ENCODE measurements at regions not wholly inside any gene's neighbourhood (a gene's known extent, or its start where the extent isn't known, plus 50 kb on each side); places are given as distances from the start of the nearest gene placed in this dataset.
"Not testable (repeated sequence)": the region's sequence is repeated elsewhere in the genome, so short reads cannot be mapped to it uniquely, and the experiment has no call there.

GRCh38 chr1:103448560-103448959 lies 76.9 kb upstream of the RNPC3 start:
- Histone ChIP-seq H3K27ac (ENCODE audit: low read depth, low read length) (no peak overlapping the region), H3F3A (ENCODE audit: control insufficient read depth, insufficient read depth) (no peaks in the 10 kb centered on the region), H3K4me1 (ENCODE audit: control insufficient read depth, low read length) (no peaks in the 10 kb centered on the region), H3K9me2 (replicated peaks; ENCODE audit: control insufficient read depth, low read length) (no peaks in the 10 kb centered on the region), H3K36me3 (ENCODE audit: control insufficient read depth, low read length) (no peaks in the 10 kb centered on the region), H3K9me3 (ENCODE audit: control insufficient read depth, insufficient read depth, low read length) (no peaks in the 10 kb centered on the region), H3K79me2 (ENCODE audit: control insufficient read depth, low read length) (no peaks in the 10 kb centered on the region), H3K4me2 (ENCODE audit: low read length) (no peak overlapping the region), H3K27me3 (ENCODE audit: control insufficient read depth, low read length) (no peaks in the 10 kb centered on the region), H4K20me1 (ENCODE audit: control insufficient read depth, insufficient read depth, low read depth, low read length) (no peaks in the 10 kb centered on the region), H3K4me3 (ENCODE audit: low read length) (no peak overlapping the region)
- TF ChIP-seq CTCF (IDR thresholded peaks at IDR 0.05; ENCODE audit: low read depth, low read length, poor library complexity, severe bottlenecking) (no peak), EZH2phosphoT487 (IDR thresholded peaks at IDR 0.05; ENCODE audit: borderline replicate concordance, low read length) (no peak)

GRCh38 chr1:103447471-103447870 lies 78.0 kb upstream of the RNPC3 start:
- no peak overlapping the region for H3K4me3 ChIP-seq (ENCODE audit: low read length)
- no peaks in the 10 kb centered on the region for H3K36me3 ChIP-seq (ENCODE audit: control insufficient read depth, low read length)
- no peak for TF ChIP-seq CTCF (IDR thresholded peaks at IDR 0.05; ENCODE audit: low read depth, low read length, poor library complexity, severe bottlenecking)
- TF ChIP-seq EZH2phosphoT487 (IDR thresholded peaks at IDR 0.05; ENCODE audit: borderline replicate concordance, low read length) = no peak
- H3K9me3 ChIP-seq (ENCODE audit: control insufficient read depth, insufficient read depth, low read length) = no peaks in the 10 kb centered on the region
- no peaks in the 10 kb centered on the region for H3K4me1 ChIP-seq (ENCODE audit: control insufficient read depth, low read length)
- no peak overlapping the region for H3K4me2 ChIP-seq (ENCODE audit: low read length)
- H3K79me2 ChIP-seq (ENCODE audit: control insufficient read depth, low read length) = no peaks in the 10 kb centered on the region
- H3K9me2 ChIP-seq (replicated peaks; ENCODE audit: control insufficient read depth, low read length) = no peaks in the 10 kb centered on the region
- no peaks in the 10 kb centered on the region for H3F3A ChIP-seq (ENCODE audit: control insufficient read depth, insufficient read depth)
- H4K20me1 ChIP-seq (ENCODE audit: control insufficient read depth, insufficient read depth, low read depth, low read length) = no peaks in the 10 kb centered on the region
- H3K27me3 ChIP-seq (ENCODE audit: control insufficient read depth, low read length) = no peaks in the 10 kb centered on the region
- H3K27ac ChIP-seq (ENCODE audit: low read depth, low read length) = no peak overlapping the region

- Histone ChIP-seq H3K36me3 (ENCODE audit: control insufficient read depth, low read length) (no peaks in the 10 kb centered on the region), H3K9me3 (ENCODE audit: control insufficient read depth, insufficient read depth, low read length) (no peaks in the 10 kb centered on the region), H3K4me2 (ENCODE audit: low read length) (no peak overlapping the region), H3K27ac (ENCODE audit: low read depth, low read length) (no peak overlapping the region), H3F3A (ENCODE audit: control insufficient read depth, insufficient read depth) (no peaks in the 10 kb centered on the region), H3K4me1 (ENCODE audit: control insufficient read depth, low read length) (no peaks in the 10 kb centered on the region), H3K4me3 (ENCODE audit: low read length) (no peak overlapping the region), H3K9me2 (replicated peaks; ENCODE audit: control insufficient read depth, low read length) (no peaks in the 10 kb centered on the region), H3K79me2 (ENCODE audit: control insufficient read depth, low read length) (no peaks in the 10 kb centered on the region), H4K20me1 (ENCODE audit: control insufficient read depth, insufficient read depth, low read depth, low read length) (no peaks in the 10 kb centered on the region), H3K27me3 (ENCODE audit: control insufficient read depth, low read length) (no peaks in the 10 kb centered on the region)
- TF ChIP-seq CTCF (IDR thresholded peaks at IDR 0.05; ENCODE audit: low read depth, low read length, poor library complexity, severe bottlenecking) (no peak), EZH2phosphoT487 (IDR thresholded peaks at IDR 0.05; ENCODE audit: borderline replicate concordance, low read length) (no peak)
Measured at GRCh38 chr1:103441342-103441741, 84.2 kb upstream of the RNPC3 start.

- not testable (repeated sequence) for H3K4me2 ChIP-seq (ENCODE audit: low read length); H4K20me1 ChIP-seq (ENCODE audit: control insufficient read depth, insufficient read depth, low read depth, low read length); H3K36me3 ChIP-seq (ENCODE audit: control insufficient read depth, low read length); H3F3A ChIP-seq (ENCODE audit: control insufficient read depth, insufficient read depth); H3K27me3 ChIP-seq (ENCODE audit: control insufficient read depth, low read length); H3K79me2 ChIP-seq (ENCODE audit: control insufficient read depth, low read length); H3K4me3 ChIP-seq (ENCODE audit: low read length); H3K9me2 ChIP-seq (replicated peaks; ENCODE audit: control insufficient read depth, low read length); H3K9me3 ChIP-seq (ENCODE audit: control insufficient read depth, insufficient read depth, low read length); H3K27ac ChIP-seq (ENCODE audit: low read depth, low read length); H3K4me1 ChIP-seq (ENCODE audit: control insufficient read depth, low read length)
Measured at GRCh38 chr1:103436568-103437100, 88.9 kb upstream of the RNPC3 start.
